ENCODE measurements at regions not wholly inside any gene's neighbourhood (a gene's known extent, or its start where the extent isn't known, plus 50 kb on each side); places are given as distances from the start of the nearest gene placed in this dataset.

DNA sequence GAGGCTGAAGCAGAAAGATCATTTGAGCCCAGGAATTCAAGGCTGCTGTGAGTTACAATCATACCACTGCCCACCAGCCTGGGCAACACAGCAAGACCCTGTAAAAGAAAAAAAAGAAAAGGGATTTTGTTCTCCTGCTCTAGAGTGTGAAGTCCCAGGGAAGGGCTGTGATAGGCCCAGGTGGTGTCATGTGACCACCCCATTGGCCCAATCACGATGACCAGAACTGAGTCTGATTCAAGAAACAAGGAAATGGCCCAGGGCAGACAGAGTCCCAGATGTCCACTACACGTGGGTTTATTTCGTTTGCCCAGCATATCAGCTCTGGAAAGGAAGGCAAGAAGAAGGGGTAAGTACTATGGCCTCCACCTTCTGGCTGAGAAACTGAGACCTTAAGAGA, 81.3 kb upstream of the CUX1 start:
- TF ChIP-seq, protein P1, sequence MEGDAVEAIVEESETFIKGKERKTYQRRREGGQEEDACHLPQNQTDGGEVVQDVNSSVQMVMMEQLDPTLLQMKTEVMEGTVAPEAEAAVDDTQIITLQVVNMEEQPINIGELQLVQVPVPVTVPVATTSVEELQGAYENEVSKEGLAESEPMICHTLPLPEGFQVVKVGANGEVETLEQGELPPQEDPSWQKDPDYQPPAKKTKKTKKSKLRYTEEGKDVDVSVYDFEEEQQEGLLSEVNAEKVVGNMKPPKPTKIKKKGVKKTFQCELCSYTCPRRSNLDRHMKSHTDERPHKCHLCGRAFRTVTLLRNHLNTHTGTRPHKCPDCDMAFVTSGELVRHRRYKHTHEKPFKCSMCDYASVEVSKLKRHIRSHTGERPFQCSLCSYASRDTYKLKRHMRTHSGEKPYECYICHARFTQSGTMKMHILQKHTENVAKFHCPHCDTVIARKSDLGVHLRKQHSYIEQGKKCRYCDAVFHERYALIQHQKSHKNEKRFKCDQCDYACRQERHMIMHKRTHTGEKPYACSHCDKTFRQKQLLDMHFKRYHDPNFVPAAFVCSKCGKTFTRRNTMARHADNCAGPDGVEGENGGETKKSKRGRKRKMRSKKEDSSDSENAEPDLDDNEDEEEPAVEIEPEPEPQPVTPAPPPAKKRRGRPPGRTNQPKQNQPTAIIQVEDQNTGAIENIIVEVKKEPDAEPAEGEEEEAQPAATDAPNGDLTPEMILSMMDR (IDR thresholded peaks at IDR 0.05; ENCODE audit: borderline replicate concordance, extremely low read depth, low read length, poor library complexity, severe bottlenecking) = no peak
- no peak for TF ChIP-seq EZH2 (IDR thresholded peaks at IDR 0.05; ENCODE audit: borderline replicate concordance, low read depth, low read length, severe bottlenecking)

Data from DND-41 (cell line).